HG02642 (cell line): ENCODE measurements at regions not wholly inside any gene's neighbourhood (a gene's known extent, or its start where the extent isn't known, plus 50 kb on each side); places are given as distances from the start of the nearest gene placed in this dataset.
"Not testable (repeated sequence)": the region's sequence is repeated elsewhere in the genome, so short reads cannot be mapped to it uniquely, and the experiment has no call there.

Experiments used
- ATAC-seq: cut with Tn5 transposase; IDR thresholded peaks from one replicate; pipeline ENCODE4 v1.9.1; 2021; ENCODE audit warnings: mild to moderate bottlenecking; ENCODE audit not compliant: unreplicated experiment, poor library complexity

DNA sequence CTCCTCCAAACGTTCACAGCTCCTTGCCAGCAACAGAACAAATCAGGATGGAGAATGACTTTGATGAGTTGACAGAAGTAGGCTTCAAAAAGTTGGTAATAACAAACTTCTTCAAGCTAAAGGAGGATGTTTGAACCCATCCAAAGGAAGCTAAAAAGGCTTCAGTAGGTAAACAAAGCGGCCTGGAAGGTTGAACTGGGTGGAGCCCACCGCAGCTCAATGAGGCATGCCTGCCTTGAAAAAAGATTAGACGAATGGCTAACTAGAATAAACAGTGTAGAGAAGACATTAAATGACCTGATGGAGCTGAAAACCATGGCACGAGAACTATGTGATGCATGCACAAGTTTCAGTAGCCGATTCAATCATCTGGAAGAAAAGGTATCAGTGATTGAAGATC is 1369.0 kb upstream of the SORCS1 start:
- not testable (repeated sequence) for ATAC-seq

GRCh38 chr10:108523016-108523800 is 1358.7 kb upstream of the SORCS1 start:
- no peak for ATAC-seq

- ATAC-seq: no peak
Measured at GRCh38 chr10:108521827-108522492, 1357.5 kb upstream of the SORCS1 start.

- no peak for ATAC-seq
Measured at GRCh38 chr10:108515821-108516220, 1351.3 kb upstream of the SORCS1 start.

DNA sequence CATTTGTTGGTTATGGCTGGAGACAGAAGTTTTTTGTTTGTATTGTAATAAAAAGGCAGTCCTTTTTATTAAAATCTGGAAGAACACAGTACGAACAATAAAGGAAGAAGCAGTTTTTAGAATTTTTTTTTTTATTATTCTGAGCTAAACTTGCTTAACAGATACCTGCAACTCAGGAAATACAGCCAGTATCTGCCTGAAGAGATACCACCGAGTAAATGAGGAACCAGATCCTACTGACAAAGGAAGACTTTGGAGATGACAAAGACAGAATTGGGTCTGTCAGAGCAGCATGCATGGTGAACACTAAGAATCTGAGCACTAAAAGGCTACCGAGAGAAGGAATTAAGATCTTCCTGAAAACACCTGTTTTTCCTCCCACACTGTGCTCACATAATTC is 1335.9 kb upstream of the SORCS1 start:
- ATAC-seq: no peak

GRCh38 chr10:108496106-108496505 is 1331.6 kb upstream of the SORCS1 start:
- no peak for ATAC-seq

GRCh38 chr10:108490944-108491343 is 1326.4 kb upstream of the SORCS1 start:
- no peak for ATAC-seq

DNA sequence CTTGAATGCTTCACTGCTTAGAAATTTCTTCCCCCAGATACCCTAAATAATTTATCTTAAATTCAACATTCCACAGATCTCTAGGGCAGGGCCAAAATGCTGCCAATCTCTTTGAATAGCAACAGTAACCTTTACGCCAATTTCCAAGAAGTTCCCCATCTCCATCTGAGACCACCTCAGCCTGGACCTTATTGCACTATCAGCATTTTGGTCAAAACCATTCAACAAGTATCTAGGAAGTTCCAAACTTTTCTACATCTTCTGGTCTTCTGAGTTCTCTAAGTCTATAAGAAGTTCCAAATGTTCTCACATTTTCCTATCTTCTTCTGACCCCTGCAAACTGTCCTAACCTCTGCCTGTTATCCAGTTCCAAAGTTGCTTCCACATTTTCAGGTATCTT is 1306.9 kb upstream of the SORCS1 start:
- ATAC-seq: no peak

DNA sequence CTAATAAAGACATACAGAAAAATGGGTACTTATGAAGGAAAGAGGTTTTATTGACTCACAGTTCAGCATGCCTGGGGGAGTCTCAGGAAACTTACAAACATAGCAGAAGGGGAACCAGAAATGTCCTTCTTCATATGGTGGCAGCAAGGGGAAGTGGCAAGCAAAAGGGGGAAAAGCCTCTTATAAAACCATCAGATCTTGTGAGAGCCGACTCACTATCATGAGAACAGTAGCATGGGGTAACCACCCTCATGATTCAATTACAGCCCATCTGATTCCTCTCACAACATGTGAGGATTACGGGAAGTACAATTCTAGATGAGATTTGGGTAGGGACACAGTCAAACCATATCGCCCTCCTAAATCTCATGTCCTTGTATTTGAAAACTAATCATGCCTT is 1305.4 kb upstream of the SORCS1 start:
- no peak for ATAC-seq

GRCh38 chr10:108465871-108466641 is 1301.5 kb upstream of the SORCS1 start:
- no peak for ATAC-seq

- no peak for ATAC-seq
Measured at GRCh38 chr10:108462005-108462404, 1297.5 kb upstream of the SORCS1 start.

GRCh38 chr10:108454793-108455192 is 1290.3 kb upstream of the SORCS1 start:
- ATAC-seq: no peak

- no peak for ATAC-seq
Measured at GRCh38 chr10:108454224-108454623, 1289.7 kb upstream of the SORCS1 start.

GRCh38 chr10:108453166-108453565 is 1288.7 kb upstream of the SORCS1 start:
- ATAC-seq: no peak

DNA sequence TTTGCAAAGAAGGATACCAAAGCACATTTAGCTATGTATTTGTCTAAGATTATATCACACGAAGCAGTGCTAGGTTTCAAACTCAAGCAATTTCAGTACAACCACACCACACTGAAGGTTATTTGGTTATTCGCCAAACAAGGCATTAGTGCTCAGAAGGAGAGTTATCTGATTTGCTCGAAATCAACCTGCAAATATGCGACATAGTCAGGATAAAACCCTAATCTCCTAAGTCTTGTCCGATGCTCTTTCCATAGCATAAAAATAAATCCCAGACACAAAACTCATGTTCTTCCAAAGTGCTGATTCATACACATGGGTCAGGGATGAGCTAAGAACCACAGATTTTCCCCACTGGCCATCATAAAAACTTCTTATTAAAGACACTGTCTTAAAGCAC is 1288.0 kb upstream of the SORCS1 start:
- no peak for ATAC-seq

DNA sequence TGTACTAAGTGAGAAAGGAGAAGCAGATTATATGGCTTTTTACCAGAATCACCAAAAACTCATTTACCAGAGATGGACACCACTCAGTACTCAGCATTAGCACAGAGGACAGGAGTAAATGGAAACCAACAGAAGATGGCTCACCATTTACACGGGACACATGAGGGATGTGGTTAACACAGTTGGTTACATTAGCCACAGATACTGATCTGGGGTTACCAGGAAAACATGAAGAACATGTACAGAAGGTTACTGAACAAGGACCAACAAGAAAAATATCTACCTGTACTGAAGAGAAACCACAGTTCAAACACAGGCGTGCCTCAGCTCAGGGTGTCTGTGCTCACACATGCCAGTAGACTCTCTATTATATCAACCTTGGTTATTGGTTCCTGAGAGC is 1285.8 kb upstream of the SORCS1 start:
- ATAC-seq: no peak

DNA sequence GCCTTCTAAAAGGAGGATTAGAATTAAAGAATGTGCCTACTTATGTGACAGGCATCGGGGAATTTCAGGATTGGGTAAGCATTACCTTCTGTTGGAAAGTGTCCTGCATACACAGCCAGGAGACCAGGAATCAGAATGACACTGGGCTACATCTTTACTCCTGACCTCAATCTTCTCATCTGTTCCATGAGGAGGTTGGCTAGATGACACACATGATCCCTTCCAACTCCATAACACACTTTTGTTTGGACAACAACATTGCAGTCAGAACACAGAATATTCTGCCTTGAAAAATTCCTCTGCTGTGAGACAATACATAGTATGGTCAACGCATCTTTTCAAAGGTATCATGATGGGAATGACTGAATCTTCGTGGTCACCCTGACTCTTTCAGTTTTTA is 1281.2 kb upstream of the SORCS1 start:
- no peak for ATAC-seq

DNA sequence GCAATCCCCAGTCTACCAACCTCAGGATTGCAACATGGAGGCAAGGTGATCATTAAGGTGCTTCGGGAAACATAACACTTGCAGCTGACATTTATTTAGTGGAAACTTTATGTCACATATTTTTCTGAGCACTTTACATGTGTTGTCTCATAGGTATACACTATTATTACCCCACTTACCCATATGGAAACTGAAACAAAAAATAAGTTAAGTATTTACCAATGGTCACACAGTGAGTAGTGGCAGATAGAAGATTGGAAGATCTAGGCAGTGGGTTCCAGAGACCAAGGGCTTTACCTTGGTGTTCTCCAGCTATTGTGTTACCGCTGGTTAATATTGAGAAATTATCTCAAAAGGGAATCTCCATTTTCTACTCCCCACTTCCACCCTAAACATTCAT is 1279.1 kb upstream of the SORCS1 start:
- ATAC-seq: peak; percentile 68

DNA sequence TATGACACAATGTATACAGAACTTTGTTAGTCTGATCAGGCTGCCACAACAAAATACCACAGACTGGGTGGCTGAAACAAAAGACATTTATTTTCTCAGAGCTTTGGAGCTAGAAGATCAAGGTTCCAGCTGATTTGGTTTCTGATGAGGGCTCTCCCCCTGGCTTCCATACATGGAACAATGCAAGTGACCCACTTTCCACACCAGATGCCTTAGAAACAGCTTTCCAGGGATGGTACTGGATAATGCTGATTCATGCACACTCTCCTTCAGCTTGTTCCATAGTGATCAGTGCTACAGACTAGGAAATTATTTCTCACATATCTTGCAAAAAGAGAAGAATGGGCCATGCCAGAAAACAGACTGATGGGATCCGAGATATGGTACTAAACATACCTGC is 1274.9 kb upstream of the SORCS1 start:
- no peak for ATAC-seq

DNA sequence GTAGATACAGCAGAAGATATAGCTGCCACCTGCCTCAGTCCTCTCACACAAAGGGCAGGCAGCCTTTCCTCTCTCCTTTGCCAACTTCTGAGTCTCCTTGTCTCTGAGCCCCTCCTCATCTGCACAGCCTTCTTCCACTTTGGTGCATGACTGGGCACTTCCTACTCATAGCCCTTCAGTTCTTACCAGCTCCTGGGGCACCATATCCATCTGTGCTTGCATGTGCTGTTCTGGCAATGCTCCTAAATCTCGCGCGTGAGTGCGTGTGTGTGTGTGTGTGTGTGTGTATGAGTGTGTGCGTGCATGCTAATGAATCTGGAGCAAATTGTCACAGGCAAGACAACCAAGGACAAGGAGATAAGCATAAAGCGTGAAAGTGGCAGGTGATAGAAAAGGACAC is 1271.6 kb upstream of the SORCS1 start:
- ATAC-seq: no peak

DNA sequence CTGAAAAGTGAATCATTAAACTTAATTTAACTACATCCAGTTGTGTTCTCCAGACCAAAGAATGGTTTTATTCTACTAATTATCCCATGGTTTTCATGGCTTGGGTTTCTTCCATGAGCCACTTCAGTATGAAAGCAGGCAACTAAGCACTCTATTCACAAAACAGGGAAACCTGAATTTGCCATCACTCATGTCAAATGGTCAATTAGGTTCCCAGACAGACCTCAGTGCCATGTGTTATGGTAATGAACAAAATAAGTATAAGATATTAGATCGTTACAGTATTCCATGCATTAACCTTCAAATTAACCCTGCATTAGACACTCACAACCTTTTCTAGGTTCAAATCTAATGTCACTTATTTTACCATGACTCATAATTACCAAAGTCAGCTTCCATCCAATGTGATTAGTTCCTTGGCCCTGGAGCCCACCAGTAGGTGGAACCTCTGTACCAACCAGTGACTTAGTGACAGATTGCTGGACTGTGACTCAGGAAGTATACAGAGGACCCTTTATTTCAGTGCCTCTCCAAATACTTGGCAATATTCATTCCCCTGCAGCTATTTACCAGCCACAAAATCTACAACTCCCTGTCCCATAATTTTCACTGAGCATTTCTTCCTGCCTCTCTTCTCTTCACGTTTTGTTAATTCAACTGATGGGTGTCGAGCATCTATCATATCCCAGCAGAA is 1270.2 kb upstream of the SORCS1 start:
- ATAC-seq: no peak
